ENCODE measurements at regions not wholly inside any gene's neighbourhood (a gene's known extent, or its start where the extent isn't known, plus 50 kb on each side); places are given as distances from the start of the nearest gene placed in this dataset.
"Not testable (repeated sequence)": the region's sequence is repeated elsewhere in the genome, so short reads cannot be mapped to it uniquely, and the experiment has no call there.

- TF ChIP-seq EZH2 (IDR thresholded peaks at IDR 0.05; ENCODE audit: insufficient read depth, poor library complexity, severe bottlenecking); EZH2phosphoT487 (IDR thresholded peaks at IDR 0.05; ENCODE audit: insufficient read depth, low read depth): not testable (repeated sequence)
These were observed 370.3 kb upstream of the TRPC7 start for GRCh38 chr5:136735611-136736010.
